WTC11 (cell line): ENCODE measurements at regions not wholly inside any gene's neighbourhood (a gene's known extent, or its start where the extent isn't known, plus 50 kb on each side); places are given as distances from the start of the nearest gene placed in this dataset.

Experiments
- ATAC-seq: fragments of 200-7000 bp; cut with Tn5 transposase; 2 replicates; pipeline ENCODE4 v1.10.0; 2021; ENCODE audit warnings: mild to moderate bottlenecking, moderate library complexity
- CTCF ChIA-PET: fragments of 300-600 bp; sonication (Branson Sonifier 250); formaldehyde crosslinking; loops from one replicate; lab custom pipeline; 2021; ENCODE audit warnings: antibody characterized with exemption; lab: Charles Lee
- POLR2A ChIA-PET: fragments of 350-600 bp; sonication (Branson Sonifier 250); formaldehyde crosslinking; loops from one replicate; lab custom pipeline; 2021; ENCODE audit warnings: antibody characterized with exemption; lab: Charles Lee
- DNase-seq: peaks from one replicate; pipeline ENCODE4 v3.0.0; 2021; ENCODE audit warnings: low spot score
- H3K27ac Mint-ChIP-seq: 2 replicates; pipeline ENCODE4 v1.8.0; 2021; ENCODE audit warnings: mixed read lengths
- H3K27me3 Mint-ChIP-seq: 2 replicates; pipeline ENCODE4 v1.8.0; 2021; ENCODE audit warnings: low read depth, mild to moderate bottlenecking, moderate library complexity, mixed read lengths
- H3K36me3 Mint-ChIP-seq: 2 replicates; pipeline ENCODE4 v1.8.0; 2021; ENCODE audit warnings: mixed read lengths
- H3K4me1 Mint-ChIP-seq: 2 replicates; pipeline ENCODE4 v1.8.0; 2022; ENCODE audit warnings: mixed read lengths
- H3K4me3 Mint-ChIP-seq: 2 replicates; pipeline ENCODE4 v1.8.0; 2021; ENCODE audit warnings: mild to moderate bottlenecking, moderate library complexity, mixed read lengths
- H3K9me3 Mint-ChIP-seq: 2 replicates; pipeline ENCODE4 v1.8.0; 2021; ENCODE audit warnings: mixed read lengths
- CBFB ChIP-seq: sonication (generic); formaldehyde crosslinking; IDR thresholded peaks from 2 replicates; pipeline ENCODE4 v1.8.1; 2022; ENCODE audit warnings: mild to moderate bottlenecking, low read depth, missing genetic modification reagents
- CREM ChIP-seq: sonication (generic); formaldehyde crosslinking; IDR thresholded peaks from 2 replicates; pipeline ENCODE4 v1.8.1; 2022; ENCODE audit warnings: mild to moderate bottlenecking, missing genetic modification reagents, moderate library complexity
- ELF4 ChIP-seq: sonication (generic); formaldehyde crosslinking; IDR thresholded peaks from 2 replicates; pipeline ENCODE4 v1.8.1; 2022; ENCODE audit warnings: low read depth, mild to moderate bottlenecking, moderate library complexity, missing genetic modification reagents
- EMX1 ChIP-seq: fragments of 250-450 bp; sonication (Bioruptor Pico); IDR thresholded peaks from 2 replicates; pipeline ENCODE4 v1.8.0; 2021; ENCODE audit warnings: mild to moderate bottlenecking
- FOXJ3 ChIP-seq: sonication (generic); formaldehyde crosslinking; IDR thresholded peaks from 2 replicates; pipeline ENCODE4 v1.9.0; 2021; ENCODE audit warnings: missing genetic modification reagents, mild to moderate bottlenecking, borderline replicate concordance
- FOXP1 ChIP-seq: sonication (generic); formaldehyde crosslinking; IDR thresholded peaks from 2 replicates; pipeline ENCODE4 v1.8.0; 2022; ENCODE audit warnings: missing genetic modification reagents, mild to moderate bottlenecking, moderate library complexity, borderline replicate concordance
- KAT7 ChIP-seq: sonication (generic); formaldehyde crosslinking; IDR thresholded peaks from 2 replicates; pipeline ENCODE4 v1.8.1; 2023; ENCODE audit warnings: missing genetic modification reagents, mild to moderate bottlenecking, borderline replicate concordance
- NR3C1 ChIP-seq: sonication (generic); formaldehyde crosslinking; conservative IDR thresholded peaks from 2 replicates; pipeline ENCODE4 v1.8.1; 2023; ENCODE audit warnings: low read depth, mild to moderate bottlenecking, missing genetic modification reagents
- OVOL2 ChIP-seq: fragments of 250-450 bp; sonication (Bioruptor Pico); IDR thresholded peaks from 2 replicates; pipeline ENCODE4 v1.9.0; 2021; ENCODE audit warnings: mild to moderate bottlenecking, borderline replicate concordance
- RORB ChIP-seq: fragments of 250-450 bp; sonication (Bioruptor Pico); IDR thresholded peaks from 2 replicates; pipeline ENCODE4 v1.9.0; 2021; ENCODE audit warnings: mild to moderate bottlenecking
- TEAD1 ChIP-seq: sonication (generic); formaldehyde crosslinking; IDR thresholded peaks from 2 replicates; pipeline ENCODE4 v1.8.0; 2022; ENCODE audit warnings: mild to moderate bottlenecking, missing genetic modification reagents
- TEAD4 ChIP-seq: sonication (generic); formaldehyde crosslinking; IDR thresholded peaks from 2 replicates; pipeline ENCODE4 v1.8.0; 2022; ENCODE audit warnings: mild to moderate bottlenecking, missing genetic modification reagents
- ZNF232 ChIP-seq: sonication (generic); formaldehyde crosslinking; IDR thresholded peaks from 2 replicates; pipeline ENCODE4 v1.8.0; 2022; ENCODE audit warnings: mild to moderate bottlenecking, missing genetic modification reagents
- ZNF263 ChIP-seq: sonication (generic); formaldehyde crosslinking; IDR thresholded peaks from 2 replicates; pipeline ENCODE4 v1.8.1; 2022; ENCODE audit warnings: low read depth, mild to moderate bottlenecking, moderate library complexity, missing genetic modification reagents
- ZNF396 ChIP-seq: fragments of 250-450 bp; sonication (Bioruptor Pico); IDR thresholded peaks from 2 replicates; pipeline ENCODE4 v1.8.0; 2021; ENCODE audit warnings: mild to moderate bottlenecking, moderate library complexity, borderline replicate concordance
- TF ChIP-seq, protein P1 (sequence below): sonication (generic); formaldehyde crosslinking; IDR thresholded peaks from 2 replicates; pipeline ENCODE4 v1.8.0; 2023; ENCODE audit warnings: missing genetic modification reagents
- TF ChIP-seq, protein P2 (sequence below): sonication (generic); formaldehyde crosslinking; IDR thresholded peaks from 2 replicates; pipeline ENCODE4 v1.8.1; 2023; ENCODE audit warnings: mild to moderate bottlenecking, missing genetic modification reagents, borderline replicate concordance
- TF ChIP-seq, protein P3 (sequence below): fragments of 250-450 bp; sonication (Bioruptor Pico); IDR thresholded peaks from 2 replicates; pipeline ENCODE4 v2.1.2; 2022; ENCODE audit warnings: mild to moderate bottlenecking, moderate library complexity
- TF ChIP-seq, protein P4 (sequence below): sonication (generic); formaldehyde crosslinking; IDR thresholded peaks from 2 replicates; pipeline ENCODE4 v1.8.1; 2022; ENCODE audit warnings: low read depth, missing genetic modification reagents, borderline replicate concordance
- TF ChIP-seq, protein P5 (sequence below): fragments of 250-450 bp; sonication (Bioruptor Pico); IDR thresholded peaks from 2 replicates; pipeline ENCODE4 v1.8.0; 2021; ENCODE audit warnings: mild to moderate bottlenecking
- TF ChIP-seq, protein P6 (sequence below): sonication (generic); formaldehyde crosslinking; IDR thresholded peaks from 2 replicates; pipeline ENCODE4 v1.8.0; 2022; ENCODE audit warnings: mild to moderate bottlenecking, missing genetic modification reagents

DNA sequence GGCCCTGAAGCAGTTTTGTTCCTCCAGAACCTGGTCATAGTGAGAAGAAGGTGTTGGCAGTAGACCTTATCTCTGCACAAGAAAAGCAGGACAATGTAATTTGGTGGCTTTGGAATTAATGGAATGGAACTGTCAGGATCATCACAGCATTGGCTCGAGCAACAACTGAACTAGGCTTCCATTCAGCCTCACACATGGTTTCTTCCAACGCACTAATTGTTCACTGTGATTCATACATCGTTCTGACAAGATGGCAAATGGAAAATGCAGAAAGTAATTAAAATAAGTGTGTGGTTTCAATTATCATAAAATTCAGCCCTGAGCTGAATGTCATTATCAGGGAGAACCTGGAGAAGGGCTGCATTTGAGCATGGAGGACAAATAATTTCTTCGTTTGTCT, 80.6 kb downstream of the MFSD1 start:
- no peaks in the 10 kb centered on the region for H3K27me3 Mint-ChIP-seq
- H3K27ac Mint-ChIP-seq: no peak overlapping the region
- ChIA-PET CTCF (no interaction called here), POLR2A (no interaction called here)
- peaks cover 13% of the 10 kb centered on the region for H3K36me3 Mint-ChIP-seq
- H3K4me3 Mint-ChIP-seq: no peak overlapping the region
- TF ChIP-seq TEAD4 (CRISPR knock-in tag) (no peak), CBFB (CRISPR knock-in tag) (no peak)
- ATAC-seq (no peak), DNase-seq (no peak)
- peaks cover 39% of the 10 kb centered on the region for H3K9me3 Mint-ChIP-seq
- no peaks in the 10 kb centered on the region for H3K4me1 Mint-ChIP-seq

DNA sequence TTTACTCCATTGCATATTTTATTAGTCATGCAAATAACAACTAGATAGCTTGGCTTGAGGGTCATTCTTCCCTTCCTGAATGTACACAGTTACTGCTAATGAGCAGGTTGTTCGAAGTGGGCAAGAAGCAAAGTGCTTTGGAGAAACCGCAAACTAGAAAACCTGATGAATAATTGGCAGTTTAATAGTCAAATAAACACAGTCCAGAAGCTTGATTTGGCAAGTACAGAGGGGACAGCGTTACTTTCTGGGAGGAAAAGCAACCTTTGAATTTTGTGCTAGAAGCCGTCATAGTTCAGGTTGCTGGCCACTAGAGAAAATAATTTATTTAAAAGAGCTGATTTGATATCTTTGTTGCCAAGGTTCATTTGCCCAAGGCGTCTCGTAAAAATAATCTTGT, 94.9 kb downstream of the MFSD1 start:
- Mint-ChIP-seq H3K4me3 (no peak overlapping the region), H3K4me1 (no peaks in the 10 kb centered on the region), H3K9me3 (peaks cover 3% of the 10 kb centered on the region; the same call in 1 of the 2 replicates), H3K36me3 (no peaks in the 10 kb centered on the region), H3K27ac (no peak overlapping the region), H3K27me3 (no peaks in the 10 kb centered on the region; the same call in 1 of the 2 replicates)
- ChIA-PET CTCF (no interaction called here), POLR2A (no interaction called here)
- DNase-seq (no peak), ATAC-seq (no peak)
- TF ChIP-seq FOXP1 (CRISPR knock-in tag) (no peak), OVOL2 (CRISPR knock-in tag) (no peak), TEAD1 (CRISPR knock-in tag) (no peak), RORB (CRISPR knock-in tag) (no peak), ZNF263 (CRISPR knock-in tag) (no peak), EMX1 (CRISPR knock-in tag) (no peak), KAT7 (no peak), ELF4 (CRISPR knock-in tag) (no peak)
- TF ChIP-seq, protein P1, sequence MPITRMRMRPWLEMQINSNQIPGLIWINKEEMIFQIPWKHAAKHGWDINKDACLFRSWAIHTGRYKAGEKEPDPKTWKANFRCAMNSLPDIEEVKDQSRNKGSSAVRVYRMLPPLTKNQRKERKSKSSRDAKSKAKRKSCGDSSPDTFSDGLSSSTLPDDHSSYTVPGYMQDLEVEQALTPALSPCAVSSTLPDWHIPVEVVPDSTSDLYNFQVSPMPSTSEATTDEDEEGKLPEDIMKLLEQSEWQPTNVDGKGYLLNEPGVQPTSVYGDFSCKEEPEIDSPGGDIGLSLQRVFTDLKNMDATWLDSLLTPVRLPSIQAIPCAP (CRISPR knock-in tag): no peak
- TF ChIP-seq, protein P2, sequence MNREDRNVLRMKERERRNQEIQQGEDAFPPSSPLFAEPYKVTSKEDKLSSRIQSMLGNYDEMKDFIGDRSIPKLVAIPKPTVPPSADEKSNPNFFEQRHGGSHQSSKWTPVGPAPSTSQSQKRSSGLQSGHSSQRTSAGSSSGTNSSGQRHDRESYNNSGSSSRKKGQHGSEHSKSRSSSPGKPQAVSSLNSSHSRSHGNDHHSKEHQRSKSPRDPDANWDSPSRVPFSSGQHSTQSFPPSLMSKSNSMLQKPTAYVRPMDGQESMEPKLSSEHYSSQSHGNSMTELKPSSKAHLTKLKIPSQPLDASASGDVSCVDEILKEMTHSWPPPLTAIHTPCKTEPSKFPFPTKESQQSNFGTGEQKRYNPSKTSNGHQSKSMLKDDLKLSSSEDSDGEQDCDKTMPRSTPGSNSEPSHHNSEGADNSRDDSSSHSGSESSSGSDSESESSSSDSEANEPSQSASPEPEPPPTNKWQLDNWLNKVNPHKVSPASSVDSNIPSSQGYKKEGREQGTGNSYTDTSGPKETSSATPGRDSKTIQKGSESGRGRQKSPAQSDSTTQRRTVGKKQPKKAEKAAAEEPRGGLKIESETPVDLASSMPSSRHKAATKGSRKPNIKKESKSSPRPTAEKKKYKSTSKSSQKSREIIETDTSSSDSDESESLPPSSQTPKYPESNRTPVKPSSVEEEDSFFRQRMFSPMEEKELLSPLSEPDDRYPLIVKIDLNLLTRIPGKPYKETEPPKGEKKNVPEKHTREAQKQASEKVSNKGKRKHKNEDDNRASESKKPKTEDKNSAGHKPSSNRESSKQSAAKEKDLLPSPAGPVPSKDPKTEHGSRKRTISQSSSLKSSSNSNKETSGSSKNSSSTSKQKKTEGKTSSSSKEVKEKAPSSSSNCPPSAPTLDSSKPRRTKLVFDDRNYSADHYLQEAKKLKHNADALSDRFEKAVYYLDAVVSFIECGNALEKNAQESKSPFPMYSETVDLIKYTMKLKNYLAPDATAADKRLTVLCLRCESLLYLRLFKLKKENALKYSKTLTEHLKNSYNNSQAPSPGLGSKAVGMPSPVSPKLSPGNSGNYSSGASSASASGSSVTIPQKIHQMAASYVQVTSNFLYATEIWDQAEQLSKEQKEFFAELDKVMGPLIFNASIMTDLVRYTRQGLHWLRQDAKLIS (CRISPR knock-in tag): no peak
- TF ChIP-seq, protein P3, sequence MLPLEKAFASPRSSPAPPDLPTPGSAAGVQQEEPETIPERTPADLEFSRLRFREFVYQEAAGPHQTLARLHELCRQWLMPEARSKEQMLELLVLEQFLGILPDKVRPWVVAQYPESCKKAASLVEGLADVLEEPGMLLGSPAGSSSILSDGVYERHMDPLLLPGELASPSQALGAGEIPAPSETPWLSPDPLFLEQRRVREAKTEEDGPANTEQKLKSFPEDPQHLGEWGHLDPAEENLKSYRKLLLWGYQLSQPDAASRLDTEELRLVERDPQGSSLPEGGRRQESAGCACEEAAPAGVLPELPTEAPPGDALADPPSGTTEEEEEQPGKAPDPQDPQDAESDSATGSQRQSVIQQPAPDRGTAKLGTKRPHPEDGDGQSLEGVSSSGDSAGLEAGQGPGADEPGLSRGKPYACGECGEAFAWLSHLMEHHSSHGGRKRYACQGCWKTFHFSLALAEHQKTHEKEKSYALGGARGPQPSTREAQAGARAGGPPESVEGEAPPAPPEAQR: no peak
- TF ChIP-seq, protein P4, sequence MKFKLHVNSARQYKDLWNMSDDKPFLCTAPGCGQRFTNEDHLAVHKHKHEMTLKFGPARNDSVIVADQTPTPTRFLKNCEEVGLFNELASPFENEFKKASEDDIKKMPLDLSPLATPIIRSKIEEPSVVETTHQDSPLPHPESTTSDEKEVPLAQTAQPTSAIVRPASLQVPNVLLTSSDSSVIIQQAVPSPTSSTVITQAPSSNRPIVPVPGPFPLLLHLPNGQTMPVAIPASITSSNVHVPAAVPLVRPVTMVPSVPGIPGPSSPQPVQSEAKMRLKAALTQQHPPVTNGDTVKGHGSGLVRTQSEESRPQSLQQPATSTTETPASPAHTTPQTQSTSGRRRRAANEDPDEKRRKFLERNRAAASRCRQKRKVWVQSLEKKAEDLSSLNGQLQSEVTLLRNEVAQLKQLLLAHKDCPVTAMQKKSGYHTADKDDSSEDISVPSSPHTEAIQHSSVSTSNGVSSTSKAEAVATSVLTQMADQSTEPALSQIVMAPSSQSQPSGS (CRISPR knock-in tag): no peak
- TF ChIP-seq, protein P5, sequence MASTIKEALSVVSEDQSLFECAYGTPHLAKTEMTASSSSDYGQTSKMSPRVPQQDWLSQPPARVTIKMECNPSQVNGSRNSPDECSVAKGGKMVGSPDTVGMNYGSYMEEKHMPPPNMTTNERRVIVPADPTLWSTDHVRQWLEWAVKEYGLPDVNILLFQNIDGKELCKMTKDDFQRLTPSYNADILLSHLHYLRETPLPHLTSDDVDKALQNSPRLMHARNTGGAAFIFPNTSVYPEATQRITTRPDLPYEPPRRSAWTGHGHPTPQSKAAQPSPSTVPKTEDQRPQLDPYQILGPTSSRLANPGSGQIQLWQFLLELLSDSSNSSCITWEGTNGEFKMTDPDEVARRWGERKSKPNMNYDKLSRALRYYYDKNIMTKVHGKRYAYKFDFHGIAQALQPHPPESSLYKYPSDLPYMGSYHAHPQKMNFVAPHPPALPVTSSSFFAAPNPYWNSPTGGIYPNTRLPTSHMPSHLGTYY (CRISPR knock-in tag): no peak

DNA sequence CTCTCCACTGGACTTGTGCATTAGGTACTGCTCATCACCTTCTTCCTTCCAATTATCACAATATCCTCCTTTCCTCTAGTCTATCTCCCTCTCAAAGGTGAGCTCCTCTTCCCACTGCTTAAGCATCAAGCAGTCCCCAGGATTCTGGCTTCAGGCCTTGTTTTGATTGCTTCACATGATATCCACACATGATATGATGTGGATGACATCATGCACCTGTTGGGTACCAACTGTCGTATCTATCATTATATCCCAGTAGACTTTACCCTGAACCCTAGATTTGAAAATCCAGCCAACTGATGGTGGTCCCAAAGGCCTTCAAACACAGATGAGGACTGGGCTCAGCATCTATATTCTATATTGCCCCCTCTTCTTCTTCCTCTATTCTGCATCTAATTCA, 104.9 kb downstream of the MFSD1 start:
- ATAC-seq: no peak
- no peaks in the 10 kb centered on the region for H3K9me3 Mint-ChIP-seq
- POLR2A ChIA-PET: no interaction called here
- CTCF ChIA-PET: no interaction called here
- no peaks in the 10 kb centered on the region for H3K27me3 Mint-ChIP-seq
- no peak for DNase-seq
- peaks cover 8% of the 10 kb centered on the region for H3K4me1 Mint-ChIP-seq
- no peaks in the 10 kb centered on the region for H3K36me3 Mint-ChIP-seq
- H3K27ac Mint-ChIP-seq: no peak overlapping the region
- H3K4me3 Mint-ChIP-seq: no peak overlapping the region
- TF ChIP-seq ZNF396 (CRISPR knock-in tag) (no peak), FOXJ3 (CRISPR knock-in tag) (no peak), ZNF232 (CRISPR knock-in tag) (no peak), NR3C1 (CRISPR knock-in tag) (no peak), KAT7 (no peak), CREM (CRISPR knock-in tag) (no peak), ELF4 (CRISPR knock-in tag) (no peak), TEAD4 (CRISPR knock-in tag) (no peak)
- TF ChIP-seq, protein P6, sequence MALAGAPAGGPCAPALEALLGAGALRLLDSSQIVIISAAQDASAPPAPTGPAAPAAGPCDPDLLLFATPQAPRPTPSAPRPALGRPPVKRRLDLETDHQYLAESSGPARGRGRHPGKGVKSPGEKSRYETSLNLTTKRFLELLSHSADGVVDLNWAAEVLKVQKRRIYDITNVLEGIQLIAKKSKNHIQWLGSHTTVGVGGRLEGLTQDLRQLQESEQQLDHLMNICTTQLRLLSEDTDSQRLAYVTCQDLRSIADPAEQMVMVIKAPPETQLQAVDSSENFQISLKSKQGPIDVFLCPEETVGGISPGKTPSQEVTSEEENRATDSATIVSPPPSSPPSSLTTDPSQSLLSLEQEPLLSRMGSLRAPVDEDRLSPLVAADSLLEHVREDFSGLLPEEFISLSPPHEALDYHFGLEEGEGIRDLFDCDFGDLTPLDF (CRISPR knock-in tag): no peak
- TF ChIP-seq, protein P5 (CRISPR knock-in tag): no peak
